ENCODE measurements at regions not wholly inside any gene's neighbourhood (a gene's known extent, or its start where the extent isn't known, plus 50 kb on each side); places are given as distances from the start of the nearest gene placed in this dataset.

DNA sequence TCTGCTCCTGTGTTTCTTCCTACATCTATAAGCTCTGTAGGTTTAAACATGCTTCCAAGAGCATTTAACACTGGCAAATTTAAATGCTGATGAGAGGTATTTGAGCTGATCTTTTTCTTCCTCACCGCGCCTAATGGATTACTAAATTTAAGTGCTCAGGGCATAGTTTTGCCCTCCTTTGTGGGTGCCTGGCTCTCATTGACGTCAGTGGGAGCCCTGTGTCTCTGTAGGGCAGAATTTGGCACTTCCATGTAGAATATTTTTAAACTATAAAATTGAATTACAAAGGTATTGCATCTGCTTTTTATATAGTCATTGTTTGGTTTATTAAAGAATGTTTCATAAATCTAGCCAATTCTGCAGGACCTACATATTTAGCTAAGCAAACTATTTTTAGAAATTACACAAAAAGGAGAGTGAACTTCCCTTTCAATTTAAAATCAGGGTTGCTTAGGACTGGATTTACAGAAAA is 444.8 kb downstream of the AEBP2 start:
- Histone ChIP-seq H3K36me3 (replicated peaks) (no peaks in the 10 kb centered on the region), H3K27ac (no peak overlapping the region), H3K27me3 (replicated peaks) (no peaks in the 10 kb centered on the region), H3K4me3 (ENCODE audit: low read depth, low read length) (no peak overlapping the region)
- TF ChIP-seq, protein P1, sequence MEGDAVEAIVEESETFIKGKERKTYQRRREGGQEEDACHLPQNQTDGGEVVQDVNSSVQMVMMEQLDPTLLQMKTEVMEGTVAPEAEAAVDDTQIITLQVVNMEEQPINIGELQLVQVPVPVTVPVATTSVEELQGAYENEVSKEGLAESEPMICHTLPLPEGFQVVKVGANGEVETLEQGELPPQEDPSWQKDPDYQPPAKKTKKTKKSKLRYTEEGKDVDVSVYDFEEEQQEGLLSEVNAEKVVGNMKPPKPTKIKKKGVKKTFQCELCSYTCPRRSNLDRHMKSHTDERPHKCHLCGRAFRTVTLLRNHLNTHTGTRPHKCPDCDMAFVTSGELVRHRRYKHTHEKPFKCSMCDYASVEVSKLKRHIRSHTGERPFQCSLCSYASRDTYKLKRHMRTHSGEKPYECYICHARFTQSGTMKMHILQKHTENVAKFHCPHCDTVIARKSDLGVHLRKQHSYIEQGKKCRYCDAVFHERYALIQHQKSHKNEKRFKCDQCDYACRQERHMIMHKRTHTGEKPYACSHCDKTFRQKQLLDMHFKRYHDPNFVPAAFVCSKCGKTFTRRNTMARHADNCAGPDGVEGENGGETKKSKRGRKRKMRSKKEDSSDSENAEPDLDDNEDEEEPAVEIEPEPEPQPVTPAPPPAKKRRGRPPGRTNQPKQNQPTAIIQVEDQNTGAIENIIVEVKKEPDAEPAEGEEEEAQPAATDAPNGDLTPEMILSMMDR (IDR thresholded peaks at IDR 0.05; ENCODE audit: low read depth, low read length, missing control alignments) = no peak
- DNase-seq = no peak
- in situ Hi-C loops (cut with HindIII; ENCODE audit: low pct_ligation_motif_present, low sequenced_read_pairs) = no loop called here

DNA sequence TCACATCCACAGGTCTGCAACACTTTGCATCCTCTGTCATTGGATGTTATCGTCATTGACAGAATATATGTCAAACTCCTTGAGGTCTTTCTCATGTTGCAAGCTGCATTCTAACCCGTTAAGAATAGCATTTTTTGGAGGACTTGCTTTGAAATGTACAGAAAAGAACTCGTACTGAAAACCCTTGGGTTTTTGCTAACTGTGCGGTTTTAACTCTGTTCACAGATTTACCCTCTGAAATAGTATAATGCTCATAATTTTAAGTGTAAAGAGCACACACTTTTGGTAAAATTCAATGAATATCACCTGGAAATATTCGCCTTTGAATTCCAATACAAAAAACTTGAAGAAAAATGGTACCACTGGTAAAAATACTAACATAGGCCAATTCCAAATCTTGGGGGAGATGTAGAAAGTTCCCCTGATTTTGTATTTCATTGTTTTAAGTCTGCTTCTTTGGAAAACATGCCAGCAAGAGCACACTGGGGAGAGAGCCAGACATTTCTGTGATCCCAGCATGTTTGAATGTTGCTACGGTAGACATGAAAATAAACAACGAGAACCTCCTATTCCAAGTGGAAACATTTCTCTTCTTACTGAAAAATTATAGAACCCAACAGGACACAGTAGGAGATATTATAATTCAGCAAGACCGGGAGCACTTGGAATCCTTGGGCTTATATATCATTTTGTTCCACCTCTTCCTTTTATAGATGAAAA is 446.0 kb downstream of the AEBP2 start:
- Histone ChIP-seq H3K27me3 (replicated peaks) (no peaks in the 10 kb centered on the region), H3K36me3 (replicated peaks) (no peaks in the 10 kb centered on the region), H3K27ac (no peak overlapping the region), H3K4me3 (ENCODE audit: low read depth, low read length) (no peak overlapping the region)
- in situ Hi-C loops (cut with HindIII; ENCODE audit: low pct_ligation_motif_present, low sequenced_read_pairs) = no loop called here
- DNase-seq = no peak
- TF ChIP-seq, protein P1 (IDR thresholded peaks at IDR 0.05; ENCODE audit: low read depth, low read length, missing control alignments) = no peak

DNA sequence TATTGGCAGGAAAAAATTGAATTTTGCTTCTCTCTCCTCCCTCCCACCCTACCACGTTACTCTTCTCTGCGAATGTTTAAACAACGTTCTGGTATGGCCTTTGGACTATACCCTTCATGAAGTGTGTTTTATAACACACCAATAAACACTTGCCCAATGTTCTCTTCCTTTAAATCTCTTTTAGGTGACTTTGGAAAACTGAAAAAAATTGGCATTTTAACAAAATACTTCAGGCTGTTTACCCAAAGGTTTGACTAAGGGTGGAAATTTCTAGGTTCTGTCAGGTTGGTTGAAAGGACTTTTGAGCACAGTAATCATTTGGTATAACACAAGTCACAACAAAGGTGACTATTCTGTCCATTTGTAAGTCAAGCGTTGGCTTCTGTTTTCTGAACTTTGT is 446.8 kb downstream of the AEBP2 start:
- DNase-seq = no peak
- in situ Hi-C loops (cut with HindIII; ENCODE audit: low pct_ligation_motif_present, low sequenced_read_pairs) = no loop called here
- no peak overlapping the region for H3K4me3 ChIP-seq (ENCODE audit: low read depth, low read length)
- TF ChIP-seq, protein P1 (IDR thresholded peaks at IDR 0.05; ENCODE audit: low read depth, low read length, missing control alignments) = no peak
- no peak overlapping the region for H3K27ac ChIP-seq
- no peaks in the 10 kb centered on the region for H3K36me3 ChIP-seq (replicated peaks)
- no peaks in the 10 kb centered on the region for H3K27me3 ChIP-seq (replicated peaks)

DNA sequence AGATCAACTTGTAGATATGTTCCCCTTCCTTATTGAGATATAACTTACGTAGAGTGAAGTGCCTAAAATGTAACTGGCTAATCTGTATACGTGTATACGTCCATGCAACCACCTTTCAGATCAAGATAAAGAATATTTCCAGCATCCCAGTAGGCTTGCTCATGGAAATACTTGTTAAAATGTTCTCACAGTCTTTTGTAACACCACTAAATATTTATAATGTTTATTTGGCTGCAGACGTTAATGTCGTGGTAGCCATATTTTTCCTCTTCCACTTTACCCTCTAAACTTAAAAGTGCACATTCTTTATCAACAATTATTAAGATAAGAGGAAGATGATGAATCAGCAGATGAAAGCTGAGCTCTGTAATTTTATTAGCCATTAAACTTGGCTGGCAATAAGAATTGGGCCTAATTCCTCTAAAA is 447.4 kb downstream of the AEBP2 start:
- in situ Hi-C loops (cut with HindIII; ENCODE audit: low pct_ligation_motif_present, low sequenced_read_pairs) = no loop called here

DNA sequence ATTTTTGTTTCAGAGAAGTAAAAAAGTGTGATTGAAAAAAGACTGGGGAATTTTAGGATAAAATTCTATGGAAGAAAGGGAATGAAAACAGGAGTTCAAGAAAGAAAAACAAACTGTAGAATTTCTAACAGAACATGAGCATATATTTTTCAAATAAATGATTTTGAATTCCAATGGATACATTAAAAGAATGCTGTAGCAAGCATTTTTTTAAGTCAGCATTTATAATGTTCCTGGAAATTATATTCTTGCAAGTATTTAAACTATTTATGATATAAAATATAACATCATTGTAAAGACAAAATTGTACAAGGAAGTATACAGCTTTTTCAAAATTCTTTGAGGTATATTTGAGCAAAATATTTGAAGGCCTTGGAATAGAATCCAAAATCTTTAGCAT is 450.7 kb downstream of the AEBP2 start:
- Histone ChIP-seq H3K4me3 (ENCODE audit: low read depth, low read length) (no peak overlapping the region), H3K27me3 (replicated peaks) (no peaks in the 10 kb centered on the region), H3K27ac (no peak overlapping the region), H3K36me3 (replicated peaks) (no peaks in the 10 kb centered on the region)
- TF ChIP-seq, protein P1 (IDR thresholded peaks at IDR 0.05; ENCODE audit: low read depth, low read length, missing control alignments) = no peak
- no peak for DNase-seq
- in situ Hi-C loops (cut with HindIII; ENCODE audit: low pct_ligation_motif_present, low sequenced_read_pairs) = no loop called here

More for the DNA sequence above, 447.4 kb downstream of the AEBP2 start:
- Histone ChIP-seq H3K4me3 (ENCODE audit: low read depth, low read length) (no peak overlapping the region), H3K36me3 (replicated peaks) (no peaks in the 10 kb centered on the region), H3K27ac (no peak overlapping the region), H3K27me3 (replicated peaks) (no peaks in the 10 kb centered on the region)
- no peak for DNase-seq
- TF ChIP-seq, protein P1 (IDR thresholded peaks at IDR 0.05; ENCODE audit: low read depth, low read length, missing control alignments) = no peak

Measured in brain microvascular endothelial cell (primary cell).